Mesendoderm (in vitro differentiated cells): ENCODE measurements at regions not wholly inside any gene's neighbourhood (a gene's known extent, or its start where the extent isn't known, plus 50 kb on each side); places are given as distances from the start of the nearest gene placed in this dataset.

ENCODE experiments used
- DNase-seq: peaks from one replicate; pipeline ENCODE4 v3.0.0; 2013
- H2AK5ac ChIP-seq: 2 replicates; pipeline ENCODE4 v1.6.1; 2013; ENCODE audit warnings: low read length, inconsistent platforms
- H2BK120ac ChIP-seq: 2 replicates; pipeline ENCODE4 v1.6.1; 2013; ENCODE audit warnings: low read depth, mild to moderate bottlenecking, low read length, moderate library complexity, mixed read lengths
- H2BK15ac ChIP-seq: replicated peaks from 2 replicates; pipeline ENCODE4 v1.6.1; 2013; ENCODE audit warnings: low read depth, mild to moderate bottlenecking, moderate library complexity
- H2BK5ac ChIP-seq: 2 replicates; pipeline ENCODE4 v1.6.1; 2013; ENCODE audit warnings: low read length, inconsistent platforms
- H3K18ac ChIP-seq: 2 replicates; pipeline ENCODE4 v1.6.1; 2013; ENCODE audit warnings: mild to moderate bottlenecking, low read length, mixed read lengths
- H3K23ac ChIP-seq: one replicate; pipeline ENCODE4 v1.6.1; 2013; ENCODE audit warnings: low read length
- H3K27ac ChIP-seq: 2 replicates; pipeline ENCODE4 v1.5.1; 2013; ENCODE audit warnings: low read depth, mild to moderate bottlenecking, inconsistent platforms, low read length, moderate library complexity
- H3K27me3 ChIP-seq: 2 replicates; pipeline ENCODE4 v1.6.1; 2013; ENCODE audit warnings: low read length, control low read depth, mild to moderate bottlenecking, inconsistent platforms; ENCODE audit not compliant: insufficient read depth, poor library complexity
- H3K36me3 ChIP-seq: 2 replicates; pipeline ENCODE4 v1.6.1; 2013; ENCODE audit warnings: low read length, inconsistent platforms; ENCODE audit not compliant: control insufficient read depth, insufficient read depth
- H3K4ac ChIP-seq: one replicate; pipeline ENCODE4 v1.6.1; 2013; ENCODE audit warnings: low read depth, mild to moderate bottlenecking, low read length, moderate library complexity
- H3K4me1 ChIP-seq: 2 replicates; pipeline ENCODE4 v1.6.1; 2013; ENCODE audit warnings: low read depth, low read length, inconsistent platforms; ENCODE audit not compliant: control insufficient read depth
- H3K4me2 ChIP-seq: 2 replicates; pipeline ENCODE4 v1.6.1; 2013; ENCODE audit warnings: low read length
- H3K4me3 ChIP-seq: 2 replicates; pipeline ENCODE4 v1.5.1; 2013; ENCODE audit warnings: mild to moderate bottlenecking, low read length
- H3K56ac ChIP-seq: one replicate; pipeline ENCODE4 v1.6.1; 2013; ENCODE audit warnings: low read length
- H3K79me1 ChIP-seq: 2 replicates; pipeline ENCODE4 v1.6.1; 2013; ENCODE audit warnings: low read length, inconsistent platforms
- H3K79me2 ChIP-seq: 2 replicates; pipeline ENCODE4 v1.6.1; 2013; ENCODE audit warnings: mild to moderate bottlenecking, low read length; ENCODE audit not compliant: control insufficient read depth, insufficient read depth
- H3K9ac ChIP-seq: 2 replicates; pipeline ENCODE4 v1.6.1; 2013; ENCODE audit warnings: low read length, inconsistent platforms
- H4K5ac ChIP-seq: one replicate; pipeline ENCODE4 v1.6.1; 2013; ENCODE audit warnings: low read length
- H4K8ac ChIP-seq: one replicate; pipeline ENCODE4 v1.6.1; 2013; ENCODE audit warnings: low read depth, mild to moderate bottlenecking, control low read depth, low read length, moderate library complexity
- WGBS: extraction: QIAGEN DNeasy Blood & Tissue Kit; methylation state at CpG from one replicate; pipeline ENCODE4 v1.1.7; 2013; ENCODE audit warnings: low lambda C conversion rate, missing lambda C conversion rate; ENCODE audit not compliant: insufficient coverage; ENCODE audit errors: extremely low coverage; 5-methylcytosine and 5-hydroxymethylcytosine counted together

DNA sequence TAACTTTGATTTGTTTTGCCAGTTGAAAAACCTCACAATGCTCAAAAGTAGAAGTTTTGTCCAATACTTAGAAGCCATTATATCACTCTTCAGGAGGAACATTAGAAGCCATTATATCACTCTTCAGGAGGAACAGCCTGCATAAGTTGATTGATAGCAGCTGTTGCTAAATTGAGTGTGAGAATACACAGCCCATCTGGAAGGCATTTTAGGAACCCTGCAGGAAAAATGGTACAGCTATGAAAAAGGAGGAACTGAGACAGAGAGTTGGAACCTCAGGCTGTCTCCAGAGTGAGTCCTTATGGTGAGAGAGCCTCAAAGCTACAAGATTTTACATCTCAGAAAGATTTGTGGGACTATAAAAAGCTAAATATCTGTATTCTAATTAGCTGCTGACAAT is 207.0 kb downstream of the MYRFL start:
- no peak for DNase-seq
- Histone ChIP-seq H3K79me2 (no peaks in the 10 kb centered on the region), H3K36me3 (no peaks in the 10 kb centered on the region), H3K4me2 (no peak overlapping the region), H2BK5ac (no peak overlapping the region), H3K27ac (no peak overlapping the region), H2AK5ac (no peak overlapping the region), H3K23ac (no peak overlapping the region), H3K4ac (no peak overlapping the region), H3K79me1 (no peaks in the 10 kb centered on the region), H4K5ac (no peak overlapping the region), H3K4me1 (no peaks in the 10 kb centered on the region), H3K27me3 (no peaks in the 10 kb centered on the region), H2BK15ac (peak overlapping the region; percentile 8), H4K8ac (no peak overlapping the region), H3K56ac (no peak overlapping the region), H2BK120ac (no peak overlapping the region), H3K4me3 (no peak overlapping the region), H3K9ac (no peak overlapping the region), H3K18ac (no peak overlapping the region)

DNA sequence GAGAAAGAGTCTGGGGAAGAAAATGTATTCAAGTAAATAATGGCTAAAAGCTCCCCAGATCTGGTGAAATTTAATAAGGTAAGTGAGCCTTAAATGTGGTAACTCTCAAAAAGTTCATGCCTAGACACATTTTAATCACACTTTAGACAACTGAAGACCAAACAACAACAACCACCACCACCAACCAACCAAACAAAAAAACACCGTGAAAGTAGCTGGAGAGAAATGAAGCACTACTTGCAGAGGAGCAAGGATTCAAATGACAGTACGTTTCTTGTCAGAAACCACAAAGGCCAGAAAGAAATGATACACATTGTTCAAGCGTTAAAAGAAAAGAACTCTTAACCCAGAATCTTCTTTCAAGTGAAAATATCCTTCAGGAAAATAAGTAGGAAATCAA is 208.3 kb downstream of the MYRFL start:
- WGBS = no CpG with 5 or more reads among the region's 3 CpGs
- H3K56ac ChIP-seq = no peak overlapping the region
- no peak overlapping the region for H3K4me3 ChIP-seq
- no peak overlapping the region for H2BK5ac ChIP-seq
- no peak overlapping the region for H3K18ac ChIP-seq
- no peak overlapping the region for H3K27ac ChIP-seq
- H3K36me3 ChIP-seq = no peaks in the 10 kb centered on the region
- no peak overlapping the region for H2BK120ac ChIP-seq
- no peak for DNase-seq
- H2AK5ac ChIP-seq = no peak overlapping the region
- H3K4me1 ChIP-seq = no peaks in the 10 kb centered on the region
- no peaks in the 10 kb centered on the region for H3K79me1 ChIP-seq
- no peaks in the 10 kb centered on the region for H3K79me2 ChIP-seq
- no peak overlapping the region for H4K8ac ChIP-seq
- no peak overlapping the region for H3K23ac ChIP-seq
- no peak overlapping the region for H3K4ac ChIP-seq
- no peak overlapping the region for H3K4me2 ChIP-seq
- no peak overlapping the region for H3K9ac ChIP-seq
- no peaks in the 10 kb centered on the region for H3K27me3 ChIP-seq
- H4K5ac ChIP-seq = no peak overlapping the region
- H2BK15ac ChIP-seq = no peak overlapping the region

DNA sequence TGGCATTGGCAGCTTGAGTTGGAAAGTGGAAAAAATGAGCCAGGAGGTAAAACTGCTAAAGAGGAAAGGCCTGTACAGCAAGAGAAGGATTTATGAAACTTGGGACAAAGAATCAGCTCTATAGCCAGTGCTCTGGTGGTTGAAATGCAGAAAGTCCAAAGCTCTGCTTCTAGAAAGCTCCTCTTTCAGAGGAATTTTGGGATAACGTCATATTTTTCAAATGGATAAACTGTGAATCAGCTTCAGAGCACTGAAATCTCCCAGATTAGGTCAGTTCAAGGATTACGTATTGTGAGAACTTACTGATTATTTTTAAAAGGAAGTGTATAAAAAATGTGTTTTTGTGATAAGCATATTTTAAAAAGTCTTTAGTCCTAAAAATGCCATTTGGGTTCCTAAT is 203.1 kb upstream of the CNOT2 start:
- Histone ChIP-seq H3K27me3 (no peaks in the 10 kb centered on the region), H3K9ac (no peak overlapping the region), H3K56ac (no peak overlapping the region), H3K79me2 (no peaks in the 10 kb centered on the region), H3K27ac (no peak overlapping the region), H3K18ac (no peak overlapping the region), H2BK5ac (no peak overlapping the region), H4K8ac (no peak overlapping the region), H3K4me3 (no peak overlapping the region), H3K79me1 (no peaks in the 10 kb centered on the region), H3K4me2 (no peak overlapping the region), H2AK5ac (no peak overlapping the region), H3K4me1 (peaks cover 2% of the 10 kb centered on the region), H2BK120ac (no peak overlapping the region), H3K36me3 (no peaks in the 10 kb centered on the region), H3K23ac (no peak overlapping the region), H2BK15ac (peak overlapping the region; percentile 2), H3K4ac (no peak overlapping the region), H4K5ac (no peak overlapping the region)
- DNase-seq = no peak
- 100% methylated on average over 1 of the region's 2 CpGs for WGBS

DNA sequence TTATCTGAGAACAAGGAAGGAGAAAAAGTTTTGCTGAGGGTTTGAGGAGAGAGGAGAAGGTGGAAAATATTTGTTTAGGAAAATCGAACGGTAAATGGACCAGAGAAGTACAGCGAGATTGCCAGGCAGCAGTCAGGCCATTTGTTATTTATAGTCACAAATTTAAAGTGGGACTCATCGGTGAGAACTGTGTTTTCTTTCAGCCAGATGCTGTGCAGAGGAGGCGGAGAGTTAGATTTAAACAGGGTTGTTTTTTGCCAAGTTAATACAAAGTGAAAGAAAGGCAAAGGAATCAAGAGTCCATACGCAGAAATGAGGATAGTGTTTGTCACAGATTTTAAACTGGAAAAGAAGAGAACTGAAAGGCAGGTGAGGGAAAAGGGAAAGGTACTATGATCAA is 200.6 kb upstream of the CNOT2 start:
- H3K4ac ChIP-seq = no peak overlapping the region

DNA sequence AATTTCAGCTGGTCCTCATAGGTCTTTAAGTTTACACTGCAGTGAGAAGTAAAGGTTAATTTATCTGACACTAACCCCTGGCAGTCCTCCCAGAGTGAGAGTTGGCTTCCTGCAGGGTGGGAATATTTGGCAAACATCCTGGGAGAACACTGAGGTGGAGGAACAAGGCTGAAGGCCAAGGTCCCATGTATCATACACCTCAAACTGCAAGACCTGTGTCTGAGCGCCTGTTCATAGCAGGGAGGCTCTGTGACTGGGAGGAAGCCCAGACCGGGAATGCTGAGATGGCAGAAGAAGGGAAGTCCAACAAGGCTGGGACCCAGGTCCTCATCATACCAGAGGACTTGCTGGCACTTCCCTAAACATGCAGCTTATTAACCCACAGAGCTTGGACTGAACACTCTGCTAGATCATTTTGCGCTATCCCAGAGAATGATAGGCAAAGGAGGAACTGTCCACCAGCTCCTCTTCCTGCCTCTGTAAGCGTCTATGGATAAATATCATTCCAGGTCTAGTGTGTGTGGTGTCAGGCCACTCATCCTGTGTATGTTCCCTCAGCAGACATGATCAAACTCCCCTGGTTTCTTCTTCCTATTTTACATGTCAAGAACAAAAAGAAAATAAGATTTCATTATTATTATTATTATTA is 199.6 kb upstream of the CNOT2 start:
- Histone ChIP-seq H4K5ac (no peak overlapping the region), H2BK120ac (no peak overlapping the region), H2AK5ac (no peak overlapping the region), H4K8ac (no peak overlapping the region), H3K36me3 (no peaks in the 10 kb centered on the region), H3K4me3 (no peak overlapping the region), H3K27ac (no peak overlapping the region), H3K27me3 (no peaks in the 10 kb centered on the region), H3K79me2 (no peaks in the 10 kb centered on the region), H2BK15ac (no peak overlapping the region), H3K4ac (no peak overlapping the region), H3K23ac (no peak overlapping the region), H3K9ac (no peak overlapping the region), H3K56ac (peak overlapping the region; percentile 6), H3K79me1 (no peaks in the 10 kb centered on the region), H3K18ac (no peak overlapping the region), H3K4me2 (no peak overlapping the region), H3K4me1 (peaks cover 2% of the 10 kb centered on the region), H2BK5ac (peak overlapping the region; percentile 8)
- no CpG with 5 or more reads among the region's 4 CpGs for WGBS
- no peak for DNase-seq

More for the DNA sequence above, 200.6 kb upstream of the CNOT2 start:
- Histone ChIP-seq H2BK5ac (no peak overlapping the region), H3K36me3 (no peaks in the 10 kb centered on the region), H2AK5ac (no peak overlapping the region), H3K56ac (no peak overlapping the region), H2BK15ac (no peak overlapping the region), H3K9ac (no peak overlapping the region), H3K27me3 (no peaks in the 10 kb centered on the region), H3K4me3 (no peak overlapping the region), H2BK120ac (no peak overlapping the region), H3K18ac (no peak overlapping the region), H3K79me2 (no peaks in the 10 kb centered on the region), H3K79me1 (no peaks in the 10 kb centered on the region), H3K4me1 (peaks cover 2% of the 10 kb centered on the region), H4K8ac (no peak overlapping the region), H3K23ac (no peak overlapping the region), H3K4me2 (no peak overlapping the region), H4K5ac (no peak overlapping the region), H3K27ac (no peak overlapping the region)
- WGBS = 100% methylated on average over 2 of the region's 6 CpGs
- DNase-seq = no peak

DNA sequence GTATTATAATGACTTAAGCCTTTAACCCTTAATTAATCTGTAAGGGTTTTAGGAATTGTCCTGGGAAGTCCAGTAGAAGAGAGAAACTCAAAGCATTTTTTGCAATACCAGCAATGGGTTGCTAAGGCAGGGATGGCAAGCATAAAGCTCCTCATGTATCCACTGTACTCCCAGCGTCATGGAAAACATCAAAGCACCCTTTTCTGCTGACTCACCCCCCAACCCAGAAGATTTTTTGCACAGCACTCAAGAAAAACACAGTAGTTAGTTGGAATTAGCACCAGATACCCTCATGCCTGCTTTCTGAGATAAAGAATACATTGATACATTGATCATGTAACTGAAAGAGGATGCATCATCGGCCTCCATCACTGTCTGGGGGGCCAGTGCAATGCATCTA is 199.1 kb upstream of the CNOT2 start:
- Histone ChIP-seq H2BK120ac (no peak overlapping the region), H3K4me3 (no peak overlapping the region), H4K5ac (no peak overlapping the region), H2AK5ac (no peak overlapping the region), H3K4me1 (peaks cover 3% of the 10 kb centered on the region), H4K8ac (no peak overlapping the region), H3K27ac (no peak overlapping the region), H3K18ac (no peak overlapping the region), H3K36me3 (no peaks in the 10 kb centered on the region), H3K79me2 (no peaks in the 10 kb centered on the region), H2BK15ac (no peak overlapping the region), H3K4me2 (no peak overlapping the region), H3K27me3 (no peaks in the 10 kb centered on the region), H3K4ac (no peak overlapping the region), H3K79me1 (no peaks in the 10 kb centered on the region), H3K56ac (no peak overlapping the region), H2BK5ac (no peak overlapping the region), H3K23ac (no peak overlapping the region), H3K9ac (no peak overlapping the region)
- no CpG with 5 or more reads among the region's 2 CpGs for WGBS
- no peak for DNase-seq
